DND-41 (cell line): ENCODE measurements at regions not wholly inside any gene's neighbourhood (a gene's known extent, or its start where the extent isn't known, plus 50 kb on each side); places are given as distances from the start of the nearest gene placed in this dataset.

Experiments
- ATAC-seq: fragments of 200-7000 bp; cut with Tn5 transposase; 3 replicates; pipeline ENCODE4 v1.9.1; 2021; ENCODE audit warnings: low read depth; ENCODE audit not compliant: insufficient read depth
- DNase-seq: peaks from one replicate; pipeline ENCODE4 v3.0.0-alpha.2; 2020
- H2AFZ ChIP-seq: 2 replicates; pipeline ENCODE4 v1.6.0; 2012; ENCODE audit warnings: low read depth, low read length
- H3K27ac ChIP-seq: 2 replicates; pipeline ENCODE4 v1.5.1; 2012; ENCODE audit warnings: low read length, inconsistent platforms
- H3K27me3 ChIP-seq: fragments of 200-600 bp; sonication (generic); 2 replicates; pipeline ENCODE4 v1.6.0; 2012; ENCODE audit warnings: low read length, mild to moderate bottlenecking, inconsistent platforms; ENCODE audit not compliant: insufficient read depth, poor library complexity
- H3K36me3 ChIP-seq: 2 replicates; pipeline ENCODE4 v1.5.1; 2012; ENCODE audit warnings: low read length, inconsistent platforms; ENCODE audit not compliant: insufficient read depth
- H3K4me1 ChIP-seq: 2 replicates; pipeline ENCODE4 v1.5.1; 2012; ENCODE audit warnings: mild to moderate bottlenecking, low read length; ENCODE audit not compliant: insufficient read depth
- H3K4me2 ChIP-seq: 2 replicates; pipeline ENCODE4 v1.6.0; 2012; ENCODE audit warnings: mild to moderate bottlenecking, moderate library complexity, low read length, inconsistent platforms; ENCODE audit not compliant: insufficient read depth
- H3K4me3 ChIP-seq, 2 experiments: fragments of 200-600 bp in 1 of 2; shearing (Covaris generic) in 1 of 2; 2 replicates each; pipeline ENCODE4 v1.5.1; 2012 to 2016; ENCODE audit warnings: inconsistent platforms in 2 of 2, low read length in 2 of 2, mild to moderate bottlenecking in 2 of 2, low read depth in 1 of 2, moderate library complexity in 1 of 2
- H3K79me2 ChIP-seq: 2 replicates; pipeline ENCODE4 v1.6.0; 2012; ENCODE audit warnings: low read length, inconsistent platforms; ENCODE audit not compliant: insufficient read depth
- H3K9ac ChIP-seq: 2 replicates; pipeline ENCODE4 v1.6.0; 2012; ENCODE audit warnings: low read depth, mild to moderate bottlenecking, inconsistent platforms, low read length, moderate library complexity
- H3K9me3 ChIP-seq: 2 replicates; pipeline ENCODE4 v1.5.1; 2012; ENCODE audit warnings: low read length, moderate library complexity, mild to moderate bottlenecking, inconsistent platforms; ENCODE audit not compliant: insufficient read depth, severe bottlenecking
- H4K20me1 ChIP-seq: 2 replicates; pipeline ENCODE4 v1.6.0; 2012; ENCODE audit warnings: low read length; ENCODE audit not compliant: insufficient read depth
- EZH2 ChIP-seq: IDR thresholded peaks from 3 replicates; pipeline ENCODE4 v1.6.1; 2012; ENCODE audit warnings: borderline replicate concordance, low read depth, mild to moderate bottlenecking, moderate library complexity, low read length, inconsistent platforms; ENCODE audit not compliant: severe bottlenecking
- TF ChIP-seq, protein P1 (sequence below): IDR thresholded peaks from 2 replicates; pipeline ENCODE4 v1.5.1; 2012; ENCODE audit warnings: borderline replicate concordance, low read length, moderate library complexity, mild to moderate bottlenecking; ENCODE audit not compliant: poor library complexity, severe bottlenecking; ENCODE audit errors: extremely low read depth

DNA sequence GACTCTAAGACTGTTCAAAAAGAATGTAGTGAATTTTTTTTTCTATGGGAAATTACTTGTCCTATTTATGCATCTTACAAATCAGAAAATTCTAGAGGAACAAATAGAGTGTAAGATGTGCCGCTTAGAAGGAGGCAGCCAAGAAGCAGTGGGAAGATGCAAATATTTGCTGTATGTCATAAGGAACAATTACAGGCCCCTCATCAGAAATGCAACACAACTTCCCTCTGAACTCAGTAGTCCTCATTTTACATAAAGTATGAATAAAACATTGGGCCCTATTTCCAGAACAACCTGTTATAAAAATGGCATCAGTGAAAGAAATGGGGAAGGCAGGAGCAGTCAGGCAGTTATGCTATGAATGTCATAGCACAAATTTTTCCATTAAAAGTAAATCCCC lies 50.7 kb upstream of the SCG2 start:
- Histone ChIP-seq H3K9me3 (no peaks in the 10 kb centered on the region), H3K36me3 (no peaks in the 10 kb centered on the region), H3K9ac (no peak overlapping the region), H3K4me2 (no peak overlapping the region), H3K27ac (no peak overlapping the region), H3K27me3 (no peaks in the 10 kb centered on the region), H3K79me2 (no peaks in the 10 kb centered on the region), H2AFZ (no peak overlapping the region), H3K4me1 (peaks cover 21% of the 10 kb centered on the region), H4K20me1 (no peaks in the 10 kb centered on the region), H3K4me3 (no peak overlapping the region)
- DNase-seq (no peak), ATAC-seq (no peak)
- TF ChIP-seq, protein P1, sequence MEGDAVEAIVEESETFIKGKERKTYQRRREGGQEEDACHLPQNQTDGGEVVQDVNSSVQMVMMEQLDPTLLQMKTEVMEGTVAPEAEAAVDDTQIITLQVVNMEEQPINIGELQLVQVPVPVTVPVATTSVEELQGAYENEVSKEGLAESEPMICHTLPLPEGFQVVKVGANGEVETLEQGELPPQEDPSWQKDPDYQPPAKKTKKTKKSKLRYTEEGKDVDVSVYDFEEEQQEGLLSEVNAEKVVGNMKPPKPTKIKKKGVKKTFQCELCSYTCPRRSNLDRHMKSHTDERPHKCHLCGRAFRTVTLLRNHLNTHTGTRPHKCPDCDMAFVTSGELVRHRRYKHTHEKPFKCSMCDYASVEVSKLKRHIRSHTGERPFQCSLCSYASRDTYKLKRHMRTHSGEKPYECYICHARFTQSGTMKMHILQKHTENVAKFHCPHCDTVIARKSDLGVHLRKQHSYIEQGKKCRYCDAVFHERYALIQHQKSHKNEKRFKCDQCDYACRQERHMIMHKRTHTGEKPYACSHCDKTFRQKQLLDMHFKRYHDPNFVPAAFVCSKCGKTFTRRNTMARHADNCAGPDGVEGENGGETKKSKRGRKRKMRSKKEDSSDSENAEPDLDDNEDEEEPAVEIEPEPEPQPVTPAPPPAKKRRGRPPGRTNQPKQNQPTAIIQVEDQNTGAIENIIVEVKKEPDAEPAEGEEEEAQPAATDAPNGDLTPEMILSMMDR = no peak
- no peak for TF ChIP-seq EZH2

DNA sequence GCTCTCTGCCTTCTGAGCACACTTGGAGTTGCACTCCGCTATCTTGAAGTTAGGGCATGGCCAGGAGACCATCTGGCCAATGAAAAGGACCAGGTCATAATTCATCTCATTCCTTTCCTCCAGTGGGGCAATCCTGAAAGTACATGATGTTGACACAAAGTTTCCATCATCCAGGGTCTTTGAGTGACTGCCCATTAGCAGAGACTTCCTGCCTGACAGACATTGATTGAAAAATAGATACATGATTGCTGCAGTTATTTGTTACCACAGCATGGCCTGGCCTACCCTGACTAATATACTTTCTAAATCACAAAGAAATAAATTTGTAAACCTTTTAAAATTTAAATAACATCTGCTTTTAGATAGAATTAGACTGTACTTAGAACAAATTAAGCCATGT lies 50.0 kb upstream of the SCG2 start:
- DNase-seq (no peak), ATAC-seq (no peak)
- H3K4me3 ChIP-seq = no peak overlapping the region
- H3K27ac ChIP-seq = no peak overlapping the region
- no peaks in the 10 kb centered on the region for H3K36me3 ChIP-seq
- H3K4me1 ChIP-seq = peaks cover 21% of the 10 kb centered on the region
- TF ChIP-seq EZH2 = no peak
- TF ChIP-seq, protein P1 = no peak
- H3K4me2 ChIP-seq = no peak overlapping the region
- H3K79me2 ChIP-seq = no peaks in the 10 kb centered on the region
- no peaks in the 10 kb centered on the region for H3K9me3 ChIP-seq
- H4K20me1 ChIP-seq = no peaks in the 10 kb centered on the region
- H2AFZ ChIP-seq = no peak overlapping the region
- no peak overlapping the region for H3K9ac ChIP-seq
- no peaks in the 10 kb centered on the region for H3K27me3 ChIP-seq
